Neural progenitor cell (in vitro differentiated cells): ENCODE measurements at regions not wholly inside any gene's neighbourhood (a gene's known extent, or its start where the extent isn't known, plus 50 kb on each side); places are given as distances from the start of the nearest gene placed in this dataset.

Experiments used
- EZH2 ChIP-seq: fragments of 200-600 bp; sonication (generic); IDR thresholded peaks from 2 replicates; pipeline ENCODE4 v1.6.1; 2017; ENCODE audit warnings: antibody characterized with exemption, mild to moderate bottlenecking, moderate library complexity
- EZH2phosphoT487 ChIP-seq: fragments of 200-600 bp; sonication (generic); IDR thresholded peaks from 2 replicates; pipeline ENCODE4 v1.6.1; 2017; ENCODE audit warnings: antibody characterized with exemption
- TF ChIP-seq, protein P1 (sequence below): fragments of 200-600 bp; sonication (generic); IDR thresholded peaks from 2 replicates; pipeline ENCODE4 v1.5.1; 2017; ENCODE audit warnings: antibody characterized with exemption, mild to moderate bottlenecking

DNA sequence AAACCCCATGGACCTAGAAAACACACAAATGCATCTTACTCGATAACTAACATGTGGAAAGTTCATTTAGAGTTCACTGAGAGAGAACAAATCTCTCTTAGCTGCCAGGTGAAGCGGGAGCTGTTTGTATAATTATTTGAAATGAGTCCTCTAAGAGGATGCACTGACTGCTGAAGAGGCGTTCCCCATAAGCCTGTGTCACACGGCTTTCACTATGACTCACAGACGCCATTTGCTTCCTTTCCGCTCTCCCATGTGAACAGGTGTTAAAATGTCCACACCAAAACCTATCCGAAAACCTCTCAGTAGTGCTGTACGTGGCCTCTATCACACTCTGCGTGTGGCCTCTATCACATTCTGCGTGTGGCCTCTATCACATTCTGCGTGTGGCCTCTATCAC lies 101.8 kb downstream of the SOX1 start:
- TF ChIP-seq EZH2phosphoT487 (no peak), EZH2 (no peak)
- TF ChIP-seq, protein P1, sequence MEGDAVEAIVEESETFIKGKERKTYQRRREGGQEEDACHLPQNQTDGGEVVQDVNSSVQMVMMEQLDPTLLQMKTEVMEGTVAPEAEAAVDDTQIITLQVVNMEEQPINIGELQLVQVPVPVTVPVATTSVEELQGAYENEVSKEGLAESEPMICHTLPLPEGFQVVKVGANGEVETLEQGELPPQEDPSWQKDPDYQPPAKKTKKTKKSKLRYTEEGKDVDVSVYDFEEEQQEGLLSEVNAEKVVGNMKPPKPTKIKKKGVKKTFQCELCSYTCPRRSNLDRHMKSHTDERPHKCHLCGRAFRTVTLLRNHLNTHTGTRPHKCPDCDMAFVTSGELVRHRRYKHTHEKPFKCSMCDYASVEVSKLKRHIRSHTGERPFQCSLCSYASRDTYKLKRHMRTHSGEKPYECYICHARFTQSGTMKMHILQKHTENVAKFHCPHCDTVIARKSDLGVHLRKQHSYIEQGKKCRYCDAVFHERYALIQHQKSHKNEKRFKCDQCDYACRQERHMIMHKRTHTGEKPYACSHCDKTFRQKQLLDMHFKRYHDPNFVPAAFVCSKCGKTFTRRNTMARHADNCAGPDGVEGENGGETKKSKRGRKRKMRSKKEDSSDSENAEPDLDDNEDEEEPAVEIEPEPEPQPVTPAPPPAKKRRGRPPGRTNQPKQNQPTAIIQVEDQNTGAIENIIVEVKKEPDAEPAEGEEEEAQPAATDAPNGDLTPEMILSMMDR, result no peak
